Type B pancreatic cell (in vitro differentiated cells): ENCODE measurements at regions not wholly inside any gene's neighbourhood (a gene's known extent, or its start where the extent isn't known, plus 50 kb on each side); places are given as distances from the start of the nearest gene placed in this dataset.

Experiments
- DNase-seq: peaks from one replicate; pipeline ENCODE4 v3.0.0; 2021; ENCODE audit warnings: mixed read lengths; ENCODE audit not compliant: unreplicated experiment; ENCODE audit errors: extremely low spot score
- H3K27ac Mint-ChIP-seq: 2 replicates; pipeline ENCODE4 v1.8.0; 2021; ENCODE audit warnings: mild to moderate bottlenecking, mixed read lengths
- H3K27me3 Mint-ChIP-seq: 2 replicates; pipeline ENCODE4 v1.8.0; 2021; ENCODE audit warnings: mixed read lengths
- H3K36me3 Mint-ChIP-seq: 2 replicates; pipeline ENCODE4 v1.8.0; 2021; ENCODE audit warnings: mixed read lengths
- H3K4me1 Mint-ChIP-seq: one replicate; pipeline ENCODE4 v1.8.0; 2021; ENCODE audit warnings: mixed read lengths; ENCODE audit not compliant: unreplicated experiment
- H3K4me3 Mint-ChIP-seq: 2 replicates; pipeline ENCODE4 v1.8.0; 2021; ENCODE audit warnings: mild to moderate bottlenecking, mixed read lengths
- H3K9me3 Mint-ChIP-seq: 2 replicates; pipeline ENCODE4 v1.8.0; 2021; ENCODE audit warnings: mixed read lengths
- TF ChIP-seq, protein P1 (sequence below): fragments of 200-600 bp; sonication (generic); conservative IDR thresholded peaks from 2 replicates; pipeline ENCODE4 v1.5.0; 2021; ENCODE audit warnings: antibody characterized with exemption, mild to moderate bottlenecking

DNA sequence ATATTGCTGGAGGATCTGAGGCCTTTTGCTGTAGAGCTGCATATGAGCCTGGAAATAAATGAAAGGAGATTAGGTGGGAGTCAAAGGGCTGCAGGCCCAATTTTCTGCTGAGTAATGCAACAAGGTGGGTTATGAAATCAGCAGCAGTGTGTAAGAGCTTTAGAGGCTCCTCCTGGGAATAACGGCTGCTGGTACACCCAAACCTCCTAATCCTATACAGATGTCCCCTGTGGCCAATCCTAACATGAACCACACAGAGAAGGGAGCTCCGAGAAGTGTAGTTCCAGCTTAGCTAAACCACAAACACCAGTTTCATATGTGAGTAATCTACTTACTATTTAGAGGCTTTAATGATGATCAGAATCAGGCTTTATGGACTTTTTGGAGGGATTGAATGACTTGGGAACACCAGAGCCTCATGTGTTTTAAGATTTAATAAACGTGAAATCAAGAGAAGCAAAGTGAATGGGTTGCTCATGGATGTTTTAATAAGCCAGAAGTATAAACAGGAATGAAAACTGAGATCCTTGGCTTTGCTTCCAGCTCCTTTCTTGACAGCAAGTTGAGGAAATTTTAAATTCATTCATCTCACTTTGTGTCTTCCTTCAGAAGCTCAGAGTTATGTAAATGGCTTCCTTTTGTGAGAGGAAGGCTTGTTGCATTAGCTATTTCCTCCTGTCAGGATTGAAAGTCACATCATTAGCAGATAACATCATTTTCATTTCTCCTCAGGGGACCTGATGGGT, 437.5 kb downstream of the TMEM232 start:
- no peak overlapping the region for H3K27ac Mint-ChIP-seq
- TF ChIP-seq, protein P1, sequence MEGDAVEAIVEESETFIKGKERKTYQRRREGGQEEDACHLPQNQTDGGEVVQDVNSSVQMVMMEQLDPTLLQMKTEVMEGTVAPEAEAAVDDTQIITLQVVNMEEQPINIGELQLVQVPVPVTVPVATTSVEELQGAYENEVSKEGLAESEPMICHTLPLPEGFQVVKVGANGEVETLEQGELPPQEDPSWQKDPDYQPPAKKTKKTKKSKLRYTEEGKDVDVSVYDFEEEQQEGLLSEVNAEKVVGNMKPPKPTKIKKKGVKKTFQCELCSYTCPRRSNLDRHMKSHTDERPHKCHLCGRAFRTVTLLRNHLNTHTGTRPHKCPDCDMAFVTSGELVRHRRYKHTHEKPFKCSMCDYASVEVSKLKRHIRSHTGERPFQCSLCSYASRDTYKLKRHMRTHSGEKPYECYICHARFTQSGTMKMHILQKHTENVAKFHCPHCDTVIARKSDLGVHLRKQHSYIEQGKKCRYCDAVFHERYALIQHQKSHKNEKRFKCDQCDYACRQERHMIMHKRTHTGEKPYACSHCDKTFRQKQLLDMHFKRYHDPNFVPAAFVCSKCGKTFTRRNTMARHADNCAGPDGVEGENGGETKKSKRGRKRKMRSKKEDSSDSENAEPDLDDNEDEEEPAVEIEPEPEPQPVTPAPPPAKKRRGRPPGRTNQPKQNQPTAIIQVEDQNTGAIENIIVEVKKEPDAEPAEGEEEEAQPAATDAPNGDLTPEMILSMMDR, result no peak
- no peak for DNase-seq

DNA sequence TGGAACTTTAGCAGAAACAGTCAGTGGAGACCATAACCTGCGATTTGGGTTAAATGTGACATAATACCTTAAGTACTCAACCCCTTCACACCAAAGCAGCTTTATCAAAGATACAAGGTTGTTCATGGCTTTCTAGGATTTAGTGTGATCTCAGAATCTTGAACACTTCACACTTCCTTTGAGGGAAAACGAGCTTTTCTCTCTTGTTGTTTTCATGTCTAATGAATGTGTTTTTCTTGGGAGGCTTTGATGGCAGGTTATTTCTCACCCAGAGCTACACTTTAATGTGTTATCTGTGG, 437.0 kb downstream of the TMEM232 start:
- Mint-ChIP-seq H3K27ac (no peak overlapping the region), H3K4me3 (no peak overlapping the region), H3K4me1 (peaks cover 4% of the 10 kb centered on the region), H3K36me3 (peaks cover 3% of the 10 kb centered on the region), H3K27me3 (no peaks in the 10 kb centered on the region), H3K9me3 (peaks cover 9% of the 10 kb centered on the region)
- TF ChIP-seq, protein P1, result no peak
- DNase-seq, result no peak

More for the DNA sequence above, 437.5 kb downstream of the TMEM232 start:
- Mint-ChIP-seq H3K4me3 (no peak overlapping the region), H3K9me3 (peaks cover 10% of the 10 kb centered on the region), H3K27me3 (no peaks in the 10 kb centered on the region), H3K4me1 (peaks cover 4% of the 10 kb centered on the region), H3K36me3 (peaks cover 3% of the 10 kb centered on the region)

DNA sequence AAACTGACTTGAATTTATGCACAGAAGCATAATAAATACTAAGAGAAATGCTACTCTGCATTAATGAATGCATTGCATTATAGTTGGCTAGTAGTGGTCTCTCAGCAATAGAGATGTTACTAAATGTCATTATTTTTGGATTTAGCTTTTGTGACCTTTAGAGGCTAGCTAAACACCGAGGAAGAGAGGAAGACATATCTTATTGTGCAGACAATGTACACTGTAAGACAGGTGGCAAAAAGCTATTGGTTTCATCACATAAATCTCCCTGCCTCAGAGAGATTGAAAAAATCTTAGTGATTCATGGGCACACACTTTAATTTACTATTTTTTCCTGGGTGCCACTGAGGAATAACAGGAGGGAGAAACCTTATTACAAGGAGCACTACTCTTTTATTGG, 435.9 kb downstream of the TMEM232 start:
- no peak overlapping the region for H3K27ac Mint-ChIP-seq
- H3K36me3 Mint-ChIP-seq, result no peaks in the 10 kb centered on the region
- no peak for DNase-seq
- peaks cover 12% of the 10 kb centered on the region for H3K9me3 Mint-ChIP-seq
- peaks cover 4% of the 10 kb centered on the region for H3K4me1 Mint-ChIP-seq
- TF ChIP-seq, protein P1, result no peak
- peaks cover 5% of the 10 kb centered on the region for H3K27me3 Mint-ChIP-seq
- H3K4me3 Mint-ChIP-seq, result no peak overlapping the region

DNA sequence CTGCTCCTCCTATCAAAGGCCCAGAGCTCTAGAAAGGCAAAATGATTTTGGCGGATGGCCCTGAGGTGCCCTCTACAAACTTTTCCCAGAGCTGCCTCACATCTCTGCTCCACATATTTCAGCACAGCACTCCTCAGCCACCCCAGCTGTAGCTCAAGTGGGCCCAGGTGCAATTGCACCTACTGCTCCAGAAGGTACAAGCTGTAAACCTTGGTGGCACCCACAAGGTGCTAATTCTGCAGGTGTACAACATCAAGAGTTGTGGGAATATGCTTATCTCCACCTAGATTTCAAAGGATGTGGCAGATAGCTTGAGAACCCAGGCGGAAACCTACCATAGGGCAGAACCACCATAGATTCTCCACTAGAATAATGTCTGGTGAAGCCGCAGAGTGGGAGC, 432.2 kb downstream of the TMEM232 start:
- Mint-ChIP-seq H3K4me3 (no peak overlapping the region), H3K36me3 (no peaks in the 10 kb centered on the region), H3K9me3 (peaks cover 14% of the 10 kb centered on the region), H3K4me1 (peaks cover 4% of the 10 kb centered on the region), H3K27me3 (peaks cover 8% of the 10 kb centered on the region), H3K27ac (no peak overlapping the region)
- DNase-seq, result no peak
- TF ChIP-seq, protein P1, result no peak

DNA sequence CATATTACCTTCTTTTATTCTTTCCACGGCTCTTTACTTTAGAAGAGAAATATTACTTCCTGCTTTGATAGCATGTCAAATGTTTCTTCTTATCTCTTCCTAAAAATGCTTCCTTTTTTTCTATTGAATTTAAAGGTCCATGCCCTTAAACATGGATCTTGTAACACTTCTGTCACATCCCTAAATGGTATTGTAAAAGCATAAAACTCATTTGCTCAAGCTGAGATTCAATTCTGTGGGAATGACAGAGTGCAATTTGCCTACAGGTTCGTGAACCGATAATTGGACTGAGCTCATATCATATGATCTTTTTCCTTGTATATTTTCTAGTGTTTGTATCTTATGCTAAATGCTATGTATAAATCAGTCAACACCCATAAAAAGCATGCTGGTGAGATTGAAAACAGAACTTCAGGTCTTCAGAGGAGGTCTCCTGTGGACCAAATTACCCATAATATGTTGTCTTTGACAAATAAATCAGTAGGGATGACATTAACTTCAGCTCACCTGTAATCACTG, 429.3 kb downstream of the TMEM232 start:
- TF ChIP-seq, protein P1, result no peak
- no peak overlapping the region for H3K4me3 Mint-ChIP-seq
- DNase-seq, result no peak
- peaks cover 8% of the 10 kb centered on the region for H3K27me3 Mint-ChIP-seq
- H3K4me1 Mint-ChIP-seq, result peaks cover 4% of the 10 kb centered on the region
- H3K27ac Mint-ChIP-seq, result no peak overlapping the region
- peaks cover 8% of the 10 kb centered on the region for H3K9me3 Mint-ChIP-seq
- no peaks in the 10 kb centered on the region for H3K36me3 Mint-ChIP-seq
